ENCODE measurements at regions not wholly inside any gene's neighbourhood (a gene's known extent, or its start where the extent isn't known, plus 50 kb on each side); places are given as distances from the start of the nearest gene placed in this dataset.

GRCh38 chr6:80454197-80454596 is 347.7 kb downstream of the BCKDHB start:
- TF ChIP-seq CTCF (IDR thresholded peaks at IDR 0.05; ENCODE audit: poor library complexity), result no peak
- TF ChIP-seq EZH2phosphoT487 (IDR thresholded peaks at IDR 0.05; ENCODE audit: low read depth, severe bottlenecking, unreplicated experiment), result no peak

All from hepatocyte (in vitro differentiated cells).